22Rv1 (cell line): ENCODE measurements at regions not wholly inside any gene's neighbourhood (a gene's known extent, or its start where the extent isn't known, plus 50 kb on each side); places are given as distances from the start of the nearest gene placed in this dataset.

Source experiments
- CTCF ChIP-seq: fragments of 450-650 bp; IDR thresholded peaks from 2 replicates; pipeline ENCODE4 v1.5.1; 2017; ENCODE audit warnings: mild to moderate bottlenecking
- ZFX ChIP-seq: fragments of 450-650 bp; IDR thresholded peaks from 2 replicates; pipeline ENCODE4 v1.6.1; 2017; ENCODE audit warnings: antibody characterized with exemption, borderline replicate concordance

GRCh38 chr5:143586781-143587362 lies 183.4 kb upstream of the NR3C1 start:
- TF ChIP-seq CTCF (no peak), ZFX (no peak)
